ENCODE measurements at regions not wholly inside any gene's neighbourhood (a gene's known extent, or its start where the extent isn't known, plus 50 kb on each side); places are given as distances from the start of the nearest gene placed in this dataset.

DNA sequence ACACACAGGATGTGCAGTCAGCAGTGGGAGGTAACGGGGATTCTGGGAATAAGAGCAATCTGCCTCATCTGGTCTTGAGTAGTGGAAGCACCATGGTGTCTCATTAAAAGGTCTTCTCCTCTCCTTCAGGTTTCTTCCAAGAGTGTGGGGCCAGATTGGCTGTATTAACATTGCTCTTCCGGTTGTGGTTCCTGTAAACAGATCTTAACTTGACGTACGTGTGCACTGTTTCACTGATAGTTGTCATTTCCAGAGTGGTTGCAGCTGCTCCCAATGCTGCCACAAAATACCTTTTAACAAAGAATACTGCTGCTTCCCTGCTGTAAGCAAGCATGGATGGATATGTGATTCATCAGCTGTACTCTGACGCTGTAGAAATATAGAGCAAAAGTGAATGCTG is 1443.4 kb upstream of the TENM3 start:
- DNase-seq: no peak

DNA sequence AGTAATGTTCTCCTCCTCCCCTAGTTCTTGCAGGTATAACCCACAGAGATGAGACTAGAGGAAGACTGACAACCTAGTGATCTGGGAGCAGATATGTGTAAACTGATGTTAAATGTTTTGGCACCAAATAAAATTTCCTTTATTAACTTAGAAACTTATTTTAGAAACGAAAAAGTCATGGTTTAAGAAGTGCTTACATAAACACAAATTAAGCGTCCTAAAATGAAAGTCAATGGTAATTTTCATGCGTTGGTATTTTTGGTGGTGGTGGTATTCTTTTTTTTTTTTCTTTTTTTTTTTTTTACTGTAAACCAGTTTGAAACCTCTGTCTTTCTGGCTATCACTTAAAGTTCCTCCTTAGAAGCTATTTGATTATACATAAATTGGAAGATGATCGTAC is 1438.1 kb upstream of the TENM3 start:
- DNase-seq: no peak

DNA sequence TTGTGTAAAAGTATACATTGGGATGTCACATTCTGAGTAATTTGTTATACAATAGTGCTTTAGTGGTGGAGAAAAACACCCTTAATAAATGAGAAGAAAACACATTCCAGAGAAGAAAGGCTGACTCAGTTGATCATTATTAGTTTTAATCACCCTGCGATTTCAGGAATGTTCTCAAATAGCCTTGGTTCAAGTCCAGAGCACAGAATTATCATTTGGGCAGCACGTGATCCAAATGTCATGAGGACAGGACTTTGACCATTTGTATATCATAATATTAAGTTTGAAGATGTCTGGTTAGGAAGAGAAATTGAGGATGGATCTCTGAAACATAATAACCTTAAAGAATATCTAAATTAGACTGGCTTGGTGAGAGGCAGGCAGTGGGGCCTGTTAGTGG is 1434.3 kb upstream of the TENM3 start:
- DNase-seq: no peak

DNA sequence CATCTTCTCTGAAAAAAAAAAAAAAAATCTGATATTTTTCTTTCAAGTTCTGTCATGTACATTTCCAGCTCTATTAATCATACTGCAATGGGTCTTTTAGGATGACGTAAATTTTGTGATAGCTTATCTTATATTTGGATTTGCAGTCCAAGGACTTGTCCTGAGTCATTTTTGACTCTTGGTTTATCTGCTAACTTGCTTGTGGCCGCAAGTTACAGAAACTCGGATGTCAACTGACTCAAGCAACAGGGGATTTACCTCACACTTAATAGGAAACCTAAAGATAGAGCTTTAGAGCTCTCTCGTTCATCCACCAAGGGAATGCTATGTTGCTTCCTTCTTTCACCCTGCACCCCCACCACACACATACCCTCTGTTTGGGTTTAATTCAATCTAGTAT is 1433.8 kb upstream of the TENM3 start:
- no peak for DNase-seq

DNA sequence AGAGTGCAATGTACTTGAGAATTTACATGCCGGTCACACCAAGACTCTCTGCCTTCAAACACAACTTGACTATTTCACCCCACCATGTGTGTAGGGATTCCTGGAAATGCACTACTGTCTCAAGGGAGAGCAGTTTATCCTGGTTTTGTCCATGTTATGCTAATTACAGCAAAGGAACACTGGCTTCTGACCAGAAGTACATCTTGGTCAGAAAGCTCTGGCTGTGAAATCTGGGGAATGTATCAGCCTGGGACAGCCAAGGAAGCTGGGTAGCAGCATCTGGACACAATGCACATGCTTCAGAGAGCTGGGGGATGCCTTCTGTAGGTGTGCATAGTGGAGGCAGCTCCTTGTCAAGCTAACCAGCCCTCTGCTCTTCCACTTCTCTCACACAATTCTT is 1432.6 kb upstream of the TENM3 start:
- no peak for DNase-seq

DNA sequence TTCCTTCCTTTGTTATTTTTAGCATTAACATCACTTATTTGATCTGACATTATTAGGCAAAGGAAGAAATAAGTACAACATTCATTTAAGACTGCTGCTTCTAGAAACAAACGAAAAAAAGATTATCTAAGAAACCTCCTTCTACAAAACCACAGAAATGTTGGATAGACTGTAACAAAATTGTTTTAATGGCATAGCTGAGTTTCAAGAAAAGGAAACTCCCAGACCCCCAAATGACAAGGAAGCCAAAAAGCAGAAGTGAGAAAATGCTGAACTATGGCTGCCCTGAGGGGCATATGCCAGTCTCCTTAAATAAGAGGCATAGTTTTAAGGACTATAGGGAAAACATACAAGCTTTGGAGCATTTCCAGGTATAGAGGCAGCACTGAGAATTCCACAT is 1431.6 kb upstream of the TENM3 start:
- DNase-seq: no peak

DNA sequence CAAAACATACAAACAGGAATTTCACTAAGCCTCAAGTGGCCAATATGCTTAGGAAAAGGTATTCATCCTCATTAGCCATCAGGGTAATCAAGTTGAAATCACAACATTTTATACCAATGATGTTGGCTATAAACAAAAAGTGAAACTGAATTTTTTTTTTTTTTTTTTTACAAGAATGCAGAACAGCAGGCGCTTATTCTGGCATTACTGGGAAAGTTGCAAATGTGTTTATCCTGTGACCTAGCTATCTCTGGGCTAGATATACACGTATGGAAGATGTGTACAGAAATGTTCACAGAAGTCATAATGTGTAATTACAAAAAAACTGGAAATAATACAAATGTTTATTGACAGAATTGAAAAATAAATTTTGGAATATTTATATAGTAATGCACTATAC is 1430.4 kb upstream of the TENM3 start:
- DNase-seq: no peak

DNA sequence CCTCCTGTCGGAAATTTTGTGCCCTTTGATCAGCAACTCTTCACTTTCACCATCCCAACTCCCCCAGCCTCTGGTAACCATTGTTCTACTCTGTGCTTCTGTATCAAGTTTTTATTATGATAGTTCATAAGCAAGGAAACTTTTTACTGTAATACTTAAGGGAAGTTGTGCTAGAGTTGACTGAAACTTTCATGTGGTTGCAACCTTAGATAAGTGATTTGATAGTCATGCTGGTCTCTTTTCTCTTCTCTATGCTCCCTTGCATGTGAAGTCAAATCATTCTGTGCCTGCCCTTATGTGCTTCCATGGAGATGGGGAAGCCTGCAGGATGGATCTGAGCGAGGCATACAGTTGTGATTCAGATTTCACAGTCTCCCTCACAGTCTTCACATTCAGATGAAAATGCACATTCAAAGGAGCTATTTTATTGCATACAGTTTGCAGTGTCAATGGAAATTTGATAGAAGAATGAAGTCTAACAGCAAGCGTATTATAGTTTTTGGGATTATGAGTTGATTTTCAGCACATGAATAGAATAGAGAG is 1428.3 kb upstream of the TENM3 start:
- DNase-seq: no peak

DNA sequence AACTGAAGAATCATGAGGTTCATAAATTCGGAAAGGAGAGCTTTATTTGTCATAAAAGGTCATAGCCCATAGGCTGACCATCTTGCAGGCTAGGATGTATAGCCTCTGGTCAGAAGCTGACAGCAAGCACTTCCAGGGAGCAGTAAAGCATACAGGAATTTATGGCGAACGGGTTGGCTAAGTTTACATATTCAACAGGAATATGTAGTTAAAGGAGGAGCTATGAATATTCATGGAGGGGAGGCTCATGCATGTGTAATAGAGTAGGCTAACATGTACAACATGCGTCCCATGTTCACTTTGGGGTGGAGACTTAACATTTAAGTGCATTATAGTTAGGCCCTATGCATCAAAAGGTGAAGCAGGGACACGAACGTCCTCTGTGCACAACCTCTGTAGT is 1425.7 kb upstream of the TENM3 start:
- no peak for DNase-seq

DNA sequence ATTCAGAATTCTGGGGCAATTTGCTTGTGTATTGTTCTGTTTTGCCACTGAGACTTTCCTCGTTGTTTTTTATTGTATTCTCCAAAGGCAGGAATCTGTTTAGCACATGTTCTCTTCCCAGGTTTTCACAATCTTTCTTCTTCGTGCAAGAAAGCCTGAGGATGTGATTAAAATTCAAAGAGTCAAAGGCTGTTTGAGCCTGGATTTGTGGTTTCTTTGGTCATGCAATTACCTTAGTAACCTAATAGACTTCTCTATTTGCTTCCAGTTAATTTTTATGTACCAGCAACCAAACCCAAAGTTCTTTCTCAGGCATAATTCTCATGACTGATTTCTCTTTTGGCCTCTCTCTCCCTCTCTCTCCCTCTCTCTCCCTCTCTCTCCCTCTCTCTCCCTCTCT is 1420.1 kb upstream of the TENM3 start:
- no peak for DNase-seq

DNA sequence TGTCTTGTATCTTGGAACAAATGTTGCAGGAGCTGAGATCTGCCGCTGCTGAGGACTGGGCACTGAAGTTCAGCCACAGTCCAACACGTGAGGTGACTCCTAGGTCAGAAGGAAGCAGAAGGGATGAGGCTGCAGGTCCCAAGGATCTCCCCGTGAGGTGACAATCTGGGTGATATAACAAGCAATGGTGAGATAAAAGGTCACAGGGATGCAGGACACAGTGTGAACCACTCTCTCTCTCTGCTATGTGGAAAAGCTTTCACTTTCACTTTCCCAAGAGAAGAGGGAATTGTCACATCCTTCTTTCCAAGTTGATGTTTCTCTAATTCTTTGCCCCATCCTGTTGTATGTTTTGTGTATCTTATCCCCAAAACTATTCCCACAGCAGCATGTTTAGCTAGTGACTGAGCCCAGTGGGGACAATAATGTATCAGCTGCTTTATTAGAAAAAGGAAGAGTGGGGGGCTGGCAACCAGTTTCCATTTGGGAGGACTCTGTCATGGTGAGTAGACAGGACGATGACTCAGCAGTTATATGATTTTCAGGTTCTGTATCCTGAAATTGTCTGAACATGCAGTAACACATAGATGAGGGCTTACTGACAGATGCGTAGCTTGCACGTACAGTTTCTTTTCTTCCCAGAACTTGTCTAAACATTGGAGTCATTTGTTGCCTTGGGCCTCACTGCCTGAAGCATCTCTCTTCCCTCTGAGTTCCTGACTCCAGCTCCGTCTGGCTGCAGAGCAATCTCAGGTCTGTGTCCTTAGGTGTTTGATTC is 1415.8 kb upstream of the TENM3 start:
- no peak for DNase-seq

DNA sequence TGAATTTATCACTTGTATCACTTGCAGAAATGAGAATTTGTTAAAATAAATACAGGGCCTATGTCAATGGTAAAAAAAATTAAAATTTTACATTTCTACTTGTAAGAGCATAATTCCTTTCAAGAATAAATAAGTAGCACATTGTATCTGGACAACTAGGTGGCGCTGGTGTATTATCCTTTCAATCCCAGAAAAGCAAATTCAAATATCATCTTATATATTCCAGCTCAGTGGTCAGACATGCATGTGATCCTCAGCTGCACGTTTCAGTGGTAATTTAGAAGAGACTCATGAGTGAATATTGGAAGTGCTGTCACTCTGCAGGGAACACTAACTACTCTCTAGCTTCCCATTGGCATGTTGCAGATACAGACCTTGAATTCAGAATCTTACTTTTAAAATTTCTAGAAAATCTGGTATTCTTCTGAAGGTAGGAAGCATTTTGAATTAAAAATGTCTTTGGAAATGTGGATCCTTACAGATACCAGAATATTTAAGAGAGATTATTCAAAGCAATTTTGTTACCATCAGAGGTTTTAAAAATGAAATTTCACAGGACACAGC is 1414.7 kb upstream of the TENM3 start:
- DNase-seq: peak; percentile 89

DNA sequence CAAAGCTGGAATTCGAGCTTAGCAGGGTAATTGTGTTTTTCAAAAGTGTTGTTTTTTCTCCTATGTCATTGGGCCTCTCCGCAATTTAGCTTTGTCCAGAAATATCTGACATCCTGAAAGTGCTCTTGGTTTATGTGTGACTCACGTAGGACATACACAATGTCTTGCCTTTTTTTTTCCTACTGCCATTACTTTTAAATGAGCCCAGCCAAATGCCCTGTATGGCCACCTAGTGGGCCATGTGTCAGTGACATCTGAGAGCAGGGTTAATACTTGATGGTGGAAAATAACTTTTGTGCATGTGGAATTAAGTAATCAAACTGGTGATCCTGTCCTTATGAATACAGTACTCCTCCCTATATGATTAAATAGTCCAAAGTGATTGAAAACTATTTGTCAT is 1411.1 kb upstream of the TENM3 start:
- no peak for DNase-seq

DNA sequence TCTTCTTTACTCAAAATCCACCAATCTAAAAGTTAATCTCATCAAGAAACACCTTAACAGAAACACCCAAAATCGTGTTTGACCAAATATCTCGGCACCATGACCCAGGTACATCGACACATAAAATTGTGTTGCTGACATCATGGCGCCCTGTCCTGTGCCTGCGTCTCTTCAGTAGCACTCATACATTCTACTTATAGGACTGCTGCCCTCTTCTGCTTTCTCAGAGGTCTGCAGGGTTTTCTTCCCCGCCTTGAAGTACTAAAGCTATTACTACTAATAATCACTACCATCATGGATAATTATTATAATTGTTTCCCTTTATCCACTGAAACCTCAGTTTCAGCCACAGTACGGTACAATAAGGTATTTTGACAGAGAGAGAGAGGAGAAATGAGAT is 1403.1 kb upstream of the TENM3 start:
- no peak for DNase-seq

DNA sequence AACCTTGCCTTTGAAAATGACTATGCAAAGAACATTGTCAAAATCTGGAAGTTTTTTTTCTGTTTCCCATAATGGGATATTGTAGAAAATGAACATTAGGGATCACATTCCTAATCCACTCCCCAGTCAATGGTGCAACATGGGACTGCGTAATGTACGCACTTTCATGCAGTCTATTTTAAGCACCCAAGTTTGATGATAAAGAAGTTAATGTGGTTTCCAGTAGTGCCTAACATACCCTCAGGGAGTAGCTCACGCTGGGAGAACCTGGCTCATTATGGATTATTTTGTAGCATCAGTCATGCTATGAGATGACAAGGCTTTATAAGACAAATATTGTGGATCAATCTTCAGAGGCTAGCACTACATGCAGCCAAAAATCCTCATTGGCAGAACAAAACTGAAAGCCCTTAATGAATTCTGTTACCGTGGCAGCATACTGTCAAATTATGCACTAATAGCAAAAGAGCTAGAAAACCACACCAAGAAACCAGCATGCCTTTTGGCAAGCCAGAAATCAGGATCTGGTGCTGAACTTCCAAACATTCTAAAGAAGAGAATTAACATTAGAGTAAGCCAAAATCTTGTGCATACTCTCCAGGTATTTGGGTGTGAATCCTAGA is 1392.8 kb upstream of the TENM3 start:
- DNase-seq: no peak

DNA sequence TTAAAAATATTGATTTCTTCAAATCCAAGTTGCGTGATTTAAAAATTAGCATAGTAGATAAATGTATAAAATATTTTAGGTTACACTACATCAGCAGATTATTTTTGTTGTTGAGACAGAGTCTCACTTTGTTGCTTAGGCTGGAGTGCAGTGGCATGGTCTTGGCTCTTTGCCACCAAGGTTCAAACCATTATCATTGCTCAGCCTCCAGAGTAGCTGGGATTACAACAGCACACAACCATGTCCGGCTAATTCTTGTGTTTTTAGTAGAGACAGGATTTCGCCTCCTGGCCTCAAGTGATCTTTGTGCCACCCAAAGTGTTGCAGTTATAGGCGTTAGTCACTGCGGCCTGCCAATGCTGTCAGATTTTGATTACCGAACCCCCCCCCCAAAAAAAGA is 1390.5 kb upstream of the TENM3 start:
- DNase-seq: no peak

DNA sequence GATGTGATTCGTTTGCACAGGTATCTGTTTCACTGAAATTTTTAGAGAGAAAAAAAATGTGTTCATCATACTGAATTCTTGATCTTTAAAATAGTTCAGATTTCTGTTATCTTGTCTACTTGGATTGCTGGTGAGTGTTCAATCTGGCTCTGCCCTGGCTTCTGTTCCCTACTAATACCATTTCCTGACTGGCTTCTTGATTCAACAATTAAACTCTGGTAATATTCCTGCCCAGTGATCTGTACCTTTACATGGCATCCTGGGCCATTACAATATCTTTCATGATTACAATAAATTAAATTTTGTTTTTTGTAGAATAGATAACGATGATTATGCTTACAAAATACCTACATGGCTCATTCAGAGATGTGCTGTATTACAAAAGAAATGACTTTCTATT is 1388.0 kb upstream of the TENM3 start:
- no peak for DNase-seq

DNA sequence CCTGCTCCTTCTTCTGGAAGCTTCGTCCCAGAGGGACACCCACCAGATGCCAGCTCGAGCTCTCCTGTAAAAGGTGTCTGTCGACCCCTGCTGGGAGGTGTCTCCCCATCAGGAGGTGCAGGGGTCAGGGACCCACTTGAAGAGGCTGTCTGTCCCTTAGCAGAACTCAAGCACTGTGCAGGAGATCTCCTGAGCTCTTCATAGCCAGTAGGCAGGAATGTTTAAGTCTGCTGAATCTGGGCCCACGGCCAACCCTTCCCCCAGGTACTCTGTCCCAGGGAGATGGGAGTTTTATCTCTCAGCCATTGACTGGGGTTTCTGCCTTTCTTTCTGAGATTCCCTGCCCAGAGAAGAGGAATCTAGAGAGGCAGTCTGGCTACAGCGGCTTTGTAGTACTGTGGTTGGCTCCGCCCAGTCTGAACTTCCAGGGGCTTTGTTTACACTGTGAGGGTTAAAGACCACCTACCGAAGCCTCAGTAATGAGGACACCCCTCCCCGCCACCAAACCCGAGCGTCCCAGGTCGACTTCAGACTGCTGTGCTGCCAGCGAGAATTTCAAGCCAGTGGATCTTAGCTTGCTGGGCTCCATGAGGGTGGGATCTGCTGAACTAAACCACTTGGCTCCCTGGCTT is 1383.0 kb upstream of the TENM3 start:
- no peak for DNase-seq

DNA sequence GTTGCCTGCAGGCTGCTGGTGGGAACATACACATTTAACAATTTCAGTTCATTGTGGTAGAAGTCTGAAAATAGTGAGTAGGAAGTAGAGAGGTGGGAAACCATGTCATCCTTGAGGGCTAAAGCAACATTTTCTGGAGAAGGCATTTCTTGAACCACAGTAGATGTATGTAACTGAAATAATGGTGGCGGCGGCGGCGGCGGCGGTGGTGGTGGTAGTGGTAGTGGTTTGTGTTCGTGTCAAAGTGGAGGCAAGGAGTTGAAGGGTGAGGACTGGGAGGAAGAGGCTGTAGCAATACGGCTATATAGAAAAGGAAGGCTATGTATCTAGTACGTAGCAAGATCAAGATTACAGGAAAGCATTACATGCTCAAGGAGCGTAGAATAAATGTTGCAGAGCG is 1381.6 kb upstream of the TENM3 start:
- DNase-seq: no peak

DNA sequence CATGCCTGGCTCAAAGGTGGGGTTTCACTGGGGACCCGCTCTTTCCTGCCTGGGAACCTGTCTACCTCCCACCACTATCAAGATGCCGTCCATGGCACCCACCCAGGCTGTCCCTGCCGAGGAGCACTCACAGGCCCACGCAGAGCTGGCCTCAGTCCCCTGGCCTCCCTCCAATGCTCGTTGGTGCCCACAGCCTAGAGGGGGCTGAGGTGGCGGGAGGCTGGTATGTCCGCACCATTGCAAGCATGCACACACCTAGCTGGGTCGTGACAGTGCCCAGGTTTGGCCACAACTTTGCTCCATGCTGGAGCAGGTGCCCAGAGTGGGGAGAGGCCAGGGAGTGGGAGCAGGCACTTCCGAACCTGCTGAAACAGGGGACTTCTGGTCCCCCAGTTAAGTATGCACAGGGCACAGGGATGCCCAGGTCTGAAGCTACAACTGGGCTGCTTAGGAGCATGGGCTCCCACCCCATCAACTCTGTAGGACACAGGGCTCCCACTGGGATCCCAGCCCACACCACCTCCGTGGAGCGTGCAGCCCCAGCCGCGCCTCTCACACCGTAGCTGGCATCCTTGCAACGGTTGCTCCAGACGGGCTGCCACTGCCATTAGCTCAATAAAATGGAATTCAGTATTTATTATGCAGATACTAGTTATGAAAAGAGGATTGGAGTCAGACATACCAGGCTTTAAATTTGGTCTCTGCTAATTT is 1376.1 kb upstream of the TENM3 start:
- no peak for DNase-seq

DNA sequence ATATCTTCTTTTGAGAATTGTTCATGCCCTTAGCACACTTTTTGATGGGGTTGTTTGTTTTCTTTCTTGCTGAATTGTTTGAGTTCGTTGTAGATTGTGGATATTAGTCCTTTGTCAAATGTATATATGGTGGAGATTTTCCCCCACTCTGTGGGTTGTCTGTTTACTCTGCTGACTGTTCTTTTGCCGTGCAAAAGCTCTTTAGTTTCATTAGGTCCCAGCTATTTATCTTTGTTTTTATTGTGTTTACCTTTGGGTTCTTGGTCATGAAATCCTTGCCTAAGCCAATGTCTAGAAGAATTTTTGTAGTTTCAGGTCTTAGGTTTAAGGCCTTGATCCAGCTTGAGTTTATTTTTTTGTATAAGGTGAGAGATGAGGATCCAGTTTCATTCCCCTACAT is 1372.6 kb upstream of the TENM3 start:
- DNase-seq: no peak

DNA sequence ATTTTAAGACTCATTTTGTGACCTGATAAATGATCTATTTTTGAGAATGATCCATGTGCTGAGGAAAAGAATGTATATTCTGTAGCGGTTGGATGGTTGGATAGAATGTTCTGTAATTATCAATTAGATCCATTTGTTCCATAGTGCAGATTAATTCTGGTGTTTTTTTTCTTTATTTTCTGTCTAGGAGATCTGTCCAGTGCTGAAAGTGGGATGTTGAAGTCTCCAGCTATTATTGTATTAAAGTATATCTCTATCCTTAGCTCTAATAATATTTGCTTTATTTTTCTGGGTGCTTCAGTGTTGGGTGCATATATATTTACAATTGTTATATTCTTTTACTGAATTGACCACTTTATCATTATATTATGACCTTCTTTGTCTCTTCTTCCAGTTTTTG is 1344.9 kb upstream of the TENM3 start:
- no peak for DNase-seq

DNA sequence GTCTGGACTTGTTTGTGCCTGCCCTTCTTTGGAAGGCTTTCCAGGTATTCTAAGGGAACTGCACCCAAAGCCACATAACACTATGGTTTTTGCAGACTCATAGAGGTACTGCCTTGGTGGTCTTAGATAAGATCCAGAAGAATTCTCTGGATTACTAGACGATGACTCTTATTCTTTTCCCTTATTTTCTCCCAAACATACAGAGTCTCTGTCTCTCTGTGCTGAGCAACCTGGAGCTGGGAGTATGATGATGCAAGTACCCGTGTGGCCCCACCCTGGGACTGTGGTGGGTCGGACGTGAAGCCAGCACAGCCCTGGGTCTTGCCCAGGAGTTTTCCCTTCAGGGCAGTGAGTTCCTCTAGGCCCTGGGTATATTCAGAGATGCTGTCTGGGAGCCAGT is 1342.4 kb upstream of the TENM3 start:
- DNase-seq: no peak
